Right ventricle myocardium superior (tissue), 1 donor: ENCODE measurements at regions not wholly inside any gene's neighbourhood (a gene's known extent, or its start where the extent isn't known, plus 50 kb on each side); places are given as distances from the start of the nearest gene placed in this dataset.
A peak's percentile ranks its signal among the peaks of the same experiment; 100 is the strongest.

Experiments
- ATAC-seq: fragments of 200-7000 bp; cut with Tn5 transposase; one replicate; pipeline ENCODE4 v1.9.1; 2020; ENCODE audit warnings: mild to moderate bottlenecking; ENCODE audit not compliant: poor library complexity
- DNase-seq: peaks from one replicate; pipeline ENCODE4 v3.0.0-alpha.2; 2020
- intact Hi-C: fragments of 100-400 bp; cut with DNase I; formaldehyde crosslinking; loops from one replicate; pipeline ENCODE4 v1.11.2; 2022
- donor health status: DM: no; HTN: yes; CAD: no; lungs with severe emphysema.

GRCh38 chr12:65539023-65539422 lies 260.5 kb downstream of the MSRB3 start:
- intact Hi-C loops = no loop called here
- DNase-seq (no peak), ATAC-seq (no peak)

GRCh38 chr12:65540140-65540539 lies 261.7 kb downstream of the MSRB3 start:
- intact Hi-C loops = no loop called here
- DNase-seq = no peak
- no peak for ATAC-seq

- ATAC-seq = peak; percentile 61
- DNase-seq = no peak
- intact Hi-C loops = no loop called here
Measured at GRCh38 chr12:65546528-65546927, 268.0 kb downstream of the MSRB3 start.

- intact Hi-C loops = loop anchor here (5.0 to 10.0 kb wide), 2 partner anchors 118 to 530 kb away; no protein-coding TSS in a partner anchor
- peak; percentile 88 for DNase-seq
- ATAC-seq = peak; percentile 99
Measured at GRCh38 chr12:65556676-65557437, 267.4 kb upstream of the HMGA2 start.

GRCh38 chr12:65557438-65558181 lies 266.7 kb upstream of the HMGA2 start:
- no peak for DNase-seq
- intact Hi-C loops = loop anchor here (5.0 to 10.0 kb wide), 2 partner anchors 117 to 530 kb away; no protein-coding TSS in a partner anchor
- ATAC-seq = no peak

GRCh38 chr12:65560286-65560685 lies 264.0 kb upstream of the HMGA2 start:
- ATAC-seq (no peak), DNase-seq (no peak)
- intact Hi-C loops = no loop called here

GRCh38 chr12:65561798-65562382 lies 262.4 kb upstream of the HMGA2 start:
- DNase-seq (no peak), ATAC-seq (no peak)
- intact Hi-C loops = no loop called here

GRCh38 chr12:65565601-65566560 lies 258.4 kb upstream of the HMGA2 start:
- no peak for DNase-seq
- intact Hi-C loops = no loop called here
- ATAC-seq = peak; percentile 38

- ATAC-seq (peak; percentile 55), DNase-seq (no peak)
- intact Hi-C loops = no loop called here
Measured at GRCh38 chr12:65566751-65567150, 257.5 kb upstream of the HMGA2 start.

GRCh38 chr12:65567820-65568219 lies 256.5 kb upstream of the HMGA2 start:
- intact Hi-C loops = no loop called here
- DNase-seq = no peak
- ATAC-seq = no peak

- intact Hi-C loops = no loop called here
- DNase-seq (no peak), ATAC-seq (no peak)
Measured at GRCh38 chr12:65568517-65568916, 255.8 kb upstream of the HMGA2 start.

GRCh38 chr12:65570451-65571130 lies 253.7 kb upstream of the HMGA2 start:
- DNase-seq = no peak
- no peak for ATAC-seq
- intact Hi-C loops = no loop called here

- no peak for DNase-seq
- ATAC-seq = no peak
- intact Hi-C loops = no loop called here
Measured at GRCh38 chr12:65574867-65575266, 249.4 kb upstream of the HMGA2 start.

GRCh38 chr12:65584016-65584415 lies 240.3 kb upstream of the HMGA2 start:
- intact Hi-C loops = no loop called here
- DNase-seq = no peak
- no peak for ATAC-seq

GRCh38 chr12:65585648-65586602 lies 238.4 kb upstream of the HMGA2 start:
- intact Hi-C loops = no loop called here
- ATAC-seq (no peak), DNase-seq (no peak)

- intact Hi-C loops = no loop called here
- no peak for ATAC-seq
- no peak for DNase-seq
Measured at GRCh38 chr12:65586796-65587195, 237.5 kb upstream of the HMGA2 start.

GRCh38 chr12:65590318-65590717 lies 234.0 kb upstream of the HMGA2 start:
- DNase-seq (no peak), ATAC-seq (no peak)
- intact Hi-C loops = no loop called here
